Erythroblast (primary cell): ENCODE measurements at regions not wholly inside any gene's neighbourhood (a gene's known extent, or its start where the extent isn't known, plus 50 kb on each side); places are given as distances from the start of the nearest gene placed in this dataset.

Experiments used
- DNase-seq, 2 experiments: peaks; one replicate each; lab custom pipeline; 2025; lab: John Stamatoyannopoulos, UW
- GATA1 ChIP-seq: IDR thresholded peaks from 2 replicates; pipeline ENCODE4 v1.6.1; 2011; ENCODE audit warnings: low read depth, mild to moderate bottlenecking, control low read depth, low read length, moderate library complexity
- POLR2A ChIP-seq: IDR thresholded peaks from 2 replicates; pipeline ENCODE4 v1.6.1; 2011; ENCODE audit warnings: mild to moderate bottlenecking, low read length

- no peak for DNase-seq
- no peak for TF ChIP-seq GATA1
- no peak for TF ChIP-seq POLR2A
Measured at GRCh38 chr2:136168720-136169119, 50.8 kb upstream of the CXCR4 start.

DNA sequence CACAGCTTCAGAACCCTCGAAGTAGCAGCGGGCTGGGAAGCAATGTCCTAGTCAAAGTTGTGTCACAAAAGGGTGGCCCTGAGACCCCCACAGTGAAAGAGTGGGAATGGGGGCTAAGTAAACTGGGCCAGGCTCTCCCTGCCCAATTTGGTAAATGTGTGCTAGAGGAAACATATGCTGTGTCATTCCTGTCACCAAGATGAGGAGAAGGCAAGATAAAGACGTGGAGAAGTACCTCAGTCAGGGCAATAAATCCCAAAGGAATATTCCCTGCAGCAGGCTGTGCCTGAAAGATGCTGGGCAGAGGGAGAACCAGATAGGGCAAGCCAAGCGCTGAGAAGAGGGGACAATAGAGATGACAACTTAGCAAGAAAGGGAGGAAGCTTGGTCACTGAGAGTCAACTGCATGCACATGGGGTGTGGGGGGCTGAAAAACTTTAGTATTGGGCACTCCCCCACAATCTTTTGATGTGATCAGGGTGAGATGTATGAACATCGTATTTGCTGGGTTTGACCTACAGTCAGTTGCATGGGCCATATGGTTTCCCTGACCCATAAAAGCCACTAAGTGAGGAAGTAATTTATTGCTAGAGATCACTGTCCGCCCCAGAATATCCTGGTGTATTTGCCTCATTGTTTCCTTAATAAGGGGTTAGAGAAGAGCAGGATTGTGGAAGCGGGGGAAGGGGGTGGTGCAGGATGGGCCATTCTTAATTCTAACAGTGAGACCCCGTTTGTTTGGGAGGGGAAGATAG, 49.9 kb upstream of the CXCR4 start:
- DNase-seq, result no peak
- TF ChIP-seq POLR2A (no peak), GATA1 (no peak)
